Endothelial cell of umbilical vein (primary cell): ENCODE measurements at regions not wholly inside any gene's neighbourhood (a gene's known extent, or its start where the extent isn't known, plus 50 kb on each side); places are given as distances from the start of the nearest gene placed in this dataset.
A peak's percentile ranks its signal among the peaks of the same experiment; 100 is the strongest.

ENCODE experiments used
- BruUV-seq: library from RNA; stranded (reverse); fragments of 400-500 nt; replicated peaks from 2 replicates; lab custom pipeline; 2021; lab: Mats Ljungman, UMichigan
- CTCF ChIA-PET: fragments of 300-600, 350-600 bp; sonication (Branson Sonifier 250); formaldehyde crosslinking; loops from one replicate; lab custom pipeline; 2021; ENCODE audit warnings: antibody characterized with exemption, inconsistent platforms; lab: Charles Lee
- POLR2A ChIA-PET: fragments of 300-600, 350-600 bp; sonication (Branson Sonifier 250); formaldehyde crosslinking; loops from one replicate; lab custom pipeline; 2021; ENCODE audit warnings: antibody characterized with exemption, inconsistent platforms; lab: Charles Lee
- DNase-seq: peaks from one replicate; pipeline ENCODE4 v3.0.0-alpha.2; 2011; ENCODE audit warnings: low read depth, low spot score
- FAIRE-seq: peaks from 2 replicates; lab custom pipeline; 2011; peaks lifted over from hg19 to GRCh38; lab: Jason Lieb, UNC
- H2AFZ ChIP-seq: 2 replicates; pipeline ENCODE4 v1.6.0; 2012; ENCODE audit warnings: low read depth, low read length, control low read depth, inconsistent platforms
- H3K27ac ChIP-seq: 2 replicates; pipeline ENCODE4 v1.5.1; 2011; ENCODE audit warnings: low read depth, mild to moderate bottlenecking, control low read depth, low read length, moderate library complexity; ENCODE audit not compliant: insufficient read depth
- H3K27me3 ChIP-seq, 2 experiments: 2 replicates each; pipeline versions ENCODE4 v1.6.0 to v1.6.1; 2011; ENCODE audit warnings: low read length in 2 of 2, mixed read lengths in 1 of 2; ENCODE audit not compliant: control insufficient read depth in 2 of 2, insufficient read depth in 2 of 2
- H3K36me3 ChIP-seq, 2 experiments: 2 replicates in 1 of 2; 3 replicates in 1 of 2; pipeline ENCODE4 v1.5.1; 2011; ENCODE audit warnings: low read length in 2 of 2, mild to moderate bottlenecking in 1 of 2, moderate library complexity in 1 of 2; ENCODE audit not compliant: control insufficient read depth in 2 of 2, insufficient read depth in 2 of 2; ENCODE audit errors: extremely low read depth in 1 of 2
- H3K4me1 ChIP-seq: 3 replicates; pipeline ENCODE4 v1.5.1; 2011; ENCODE audit warnings: mild to moderate bottlenecking, low read length; ENCODE audit not compliant: control insufficient read depth, insufficient read depth; ENCODE audit errors: extremely low read depth
- H3K4me2 ChIP-seq: 2 replicates; pipeline ENCODE4 v1.6.1; 2011; ENCODE audit warnings: low read length, control low read depth, mixed read lengths; ENCODE audit not compliant: insufficient read depth
- H3K4me3 ChIP-seq, 3 experiments: fragments of 200-600 bp in 1 of 3; sonication (generic), shearing (Covaris generic) in 1 of 3; replicated peaks in 1 of 3; 2 replicates each; pipeline ENCODE4 v1.5.1; 2011 to 2016; ENCODE audit warnings: control low read depth in 3 of 3, low read length in 3 of 3, mild to moderate bottlenecking in 2 of 3, inconsistent platforms in 1 of 3, low read depth in 1 of 3, moderate library complexity in 1 of 3; ENCODE audit not compliant: insufficient read depth in 1 of 3
- H3K79me2 ChIP-seq: 2 replicates; pipeline ENCODE4 v1.6.0; 2012; ENCODE audit warnings: low read length, inconsistent platforms; ENCODE audit not compliant: control insufficient read depth, insufficient read depth
- H3K9ac ChIP-seq: replicated peaks from 2 replicates; pipeline ENCODE3; 2011; ENCODE audit warnings: low read length, control low read depth; ENCODE audit not compliant: insufficient read depth; ENCODE audit errors: extremely low read depth
- H3K9me1 ChIP-seq: replicated peaks from 3 replicates; pipeline ENCODE4 v1.6.0; 2011; ENCODE audit warnings: mild to moderate bottlenecking, low read length; ENCODE audit not compliant: control insufficient read depth, insufficient read depth; ENCODE audit errors: extremely low read depth
- H3K9me3 ChIP-seq: replicated peaks from 2 replicates; pipeline ENCODE4 v1.5.1; 2012; ENCODE audit warnings: low read length, inconsistent platforms; ENCODE audit not compliant: control insufficient read depth, insufficient read depth
- H4K20me1 ChIP-seq: replicated peaks from 2 replicates; pipeline ENCODE3; 2011; ENCODE audit warnings: mild to moderate bottlenecking, low read length; ENCODE audit not compliant: control insufficient read depth, insufficient read depth; ENCODE audit errors: extremely low read depth
- EZH2 ChIP-seq: IDR thresholded peaks from 2 replicates; pipeline ENCODE4 v1.6.1; 2012; ENCODE audit warnings: borderline replicate concordance, low read depth, mild to moderate bottlenecking, moderate library complexity, low read length, inconsistent platforms; ENCODE audit not compliant: severe bottlenecking
- FOS ChIP-seq: IDR thresholded peaks from 2 replicates; pipeline ENCODE4 v1.6.1; 2011; ENCODE audit warnings: mild to moderate bottlenecking, low read length, moderate library complexity, borderline replicate concordance; ENCODE audit not compliant: insufficient read depth
- JUN ChIP-seq: IDR thresholded peaks from 2 replicates; pipeline ENCODE4 v1.6.1; 2011; ENCODE audit warnings: borderline replicate concordance, low read depth; ENCODE audit not compliant: insufficient read length, insufficient read depth
- dilution Hi-C: fragments of 300-500 bp; cut with MboI; formaldehyde crosslinking; loops from one replicate; pipeline ENCODE4 v1.15.0; 2019; ENCODE audit warnings: low sequenced_read_pairs; ENCODE audit not compliant: extremely low pct_ligation_motif_present
- intact Hi-C: fragments of 100-400 bp; cut with micrococcal nuclease; formaldehyde crosslinking; loops from one replicate; pipeline ENCODE4 v1.10.0; 2022
- TF ChIP-seq, protein P1 (sequence below), 2 donors: IDR thresholded peaks; 1 replicate in 1 of 2; 2 replicates in 1 of 2; pipeline ENCODE4 v1.5.1; 2011; ENCODE audit warnings: low read length in 2 of 2, mild to moderate bottlenecking in 2 of 2, moderate library complexity in 2 of 2, control low read depth in 1 of 2, inconsistent platforms in 1 of 2, low read depth in 1 of 2; ENCODE audit not compliant: insufficient read depth in 1 of 2; ENCODE audit errors: extremely low read depth in 1 of 2

GRCh38 chr7:84700563-84701370 is 486.1 kb downstream of the SEMA3D start:
- H3K9me3 ChIP-seq: no peaks in the 10 kb centered on the region
- intact Hi-C loops (loop anchor here (1.0 to 10.0 kb wide), 7 partner anchors 12 to 464 kb away; no protein-coding TSS in a partner anchor), dilution Hi-C loops (no loop called here)
- no peaks in the 10 kb centered on the region for H3K36me3 ChIP-seq
- H4K20me1 ChIP-seq: no peaks in the 10 kb centered on the region
- H2AFZ ChIP-seq: no peak overlapping the region
- TF ChIP-seq, protein P1, sequence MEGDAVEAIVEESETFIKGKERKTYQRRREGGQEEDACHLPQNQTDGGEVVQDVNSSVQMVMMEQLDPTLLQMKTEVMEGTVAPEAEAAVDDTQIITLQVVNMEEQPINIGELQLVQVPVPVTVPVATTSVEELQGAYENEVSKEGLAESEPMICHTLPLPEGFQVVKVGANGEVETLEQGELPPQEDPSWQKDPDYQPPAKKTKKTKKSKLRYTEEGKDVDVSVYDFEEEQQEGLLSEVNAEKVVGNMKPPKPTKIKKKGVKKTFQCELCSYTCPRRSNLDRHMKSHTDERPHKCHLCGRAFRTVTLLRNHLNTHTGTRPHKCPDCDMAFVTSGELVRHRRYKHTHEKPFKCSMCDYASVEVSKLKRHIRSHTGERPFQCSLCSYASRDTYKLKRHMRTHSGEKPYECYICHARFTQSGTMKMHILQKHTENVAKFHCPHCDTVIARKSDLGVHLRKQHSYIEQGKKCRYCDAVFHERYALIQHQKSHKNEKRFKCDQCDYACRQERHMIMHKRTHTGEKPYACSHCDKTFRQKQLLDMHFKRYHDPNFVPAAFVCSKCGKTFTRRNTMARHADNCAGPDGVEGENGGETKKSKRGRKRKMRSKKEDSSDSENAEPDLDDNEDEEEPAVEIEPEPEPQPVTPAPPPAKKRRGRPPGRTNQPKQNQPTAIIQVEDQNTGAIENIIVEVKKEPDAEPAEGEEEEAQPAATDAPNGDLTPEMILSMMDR (IDR thresholded peaks at IDR 0.05; ENCODE audit: extremely low read depth in 1 of 2, insufficient read depth in 1 of 2, low read depth in 1 of 2, low read length in 2 of 2): no peak
- TF ChIP-seq FOS (peak; percentile 39), JUN (peak; percentile 14)
- FAIRE-seq (peak; percentile 24), DNase-seq (no peak)
- ChIA-PET POLR2A (no interaction called here), CTCF (interaction anchor here (1.2 kb wide), 1 partner anchor 23 kb away, joined by 3 read pairs; no protein-coding TSS in a partner anchor)
- peak overlapping the region; percentile 80 for H3K4me2 ChIP-seq
- H3K27me3 ChIP-seq: no peaks in the 10 kb centered on the region
- H3K79me2 ChIP-seq: no peaks in the 10 kb centered on the region
- peak overlapping the region; percentile 92 for H3K9ac ChIP-seq
- no peaks in the 10 kb centered on the region for H3K9me1 ChIP-seq
- H3K27ac ChIP-seq: peak overlapping the region; percentile 97
- TSS peak; percentile 92 for BruUV-seq
- H3K4me3 ChIP-seq: peak overlapping the region in 1 of 3 experiments; percentile 5
- H3K4me1 ChIP-seq: peaks cover 31% of the 10 kb centered on the region

GRCh38 chr7:84697506-84697905 is 489.4 kb downstream of the SEMA3D start:
- peak overlapping the region; percentile 39 for H3K4me2 ChIP-seq
- no peaks in the 10 kb centered on the region for H3K27me3 ChIP-seq
- H2AFZ ChIP-seq: no peak overlapping the region
- no peaks in the 10 kb centered on the region for H3K79me2 ChIP-seq
- POLR2A ChIA-PET: no interaction called here
- intact Hi-C loops: no loop called here
- peaks cover 29% of the 10 kb centered on the region for H3K4me1 ChIP-seq
- TF ChIP-seq EZH2: no peak
- TF ChIP-seq JUN: peak; percentile 9
- peak; percentile 45 for TF ChIP-seq FOS
- H3K4me3 ChIP-seq: no peak overlapping the region
- H4K20me1 ChIP-seq: no peaks in the 10 kb centered on the region
- peak overlapping the region; percentile 57 for H3K27ac ChIP-seq
- DNase-seq (peak; percentile 81), FAIRE-seq (no peak)
- no TSS peak for BruUV-seq
- no peaks in the 10 kb centered on the region for H3K9me3 ChIP-seq
- peak overlapping the region; percentile 27 for H3K9ac ChIP-seq
- CTCF ChIA-PET: interaction anchor here (1.3 to 2.8 kb wide), 3 partner anchors 9 to 59 kb away, joined by 4 to 10 read pairs (median 9); no protein-coding TSS in a partner anchor
- dilution Hi-C loops: no loop called here
- H3K36me3 ChIP-seq: no peaks in the 10 kb centered on the region
- no peaks in the 10 kb centered on the region for H3K9me1 ChIP-seq
